T47D (cell line): ENCODE measurements at regions not wholly inside any gene's neighbourhood (a gene's known extent, or its start where the extent isn't known, plus 50 kb on each side); places are given as distances from the start of the nearest gene placed in this dataset.
A peak's percentile ranks its signal among the peaks of the same experiment; 100 is the strongest.
"Not testable (repeated sequence)": the region's sequence is repeated elsewhere in the genome, so short reads cannot be mapped to it uniquely, and the experiment has no call there.

Experiments used
- DNase-seq, 2 experiments: peaks; one replicate each; pipeline versions ENCODE4 v3.0.0 to v3.0.0-alpha.2; 2011 to 2012; ENCODE audit warnings: low read depth in 1 of 2, low spot score in 1 of 2
- JUND ChIP-seq: IDR thresholded peaks from 2 replicates; pipeline ENCODE4 v1.6.1; 2012; ENCODE audit warnings: low read depth
- in situ Hi-C: cut with HindIII; loops from 2 replicates; pipeline ENCODE4 v1.10.0; 2016; ENCODE audit warnings: low sequenced_read_pairs, low pct_unique_long_range_greater_than_20kb

- DNase-seq = no peak
- TF ChIP-seq JUND = no peak
- in situ Hi-C loops = no loop called here
Observed at GRCh38 chr1:189605226-189605625, 872.4 kb downstream of the BRINP3 start.

- in situ Hi-C loops = no loop called here
- no peak for DNase-seq
Observed at GRCh38 chr1:189606047-189606446, 871.6 kb downstream of the BRINP3 start.

GRCh38 chr1:189606795-189607476 lies 870.7 kb downstream of the BRINP3 start:
- in situ Hi-C loops = no loop called here
- TF ChIP-seq JUND = no peak
- no peak for DNase-seq

More at GRCh38 chr1:189606047-189606446, 871.6 kb downstream of the BRINP3 start:
- no peak for TF ChIP-seq JUND

GRCh38 chr1:189607477-189608096 lies 870.1 kb downstream of the BRINP3 start:
- DNase-seq = no peak

GRCh38 chr1:189609167-189609566 lies 868.5 kb downstream of the BRINP3 start:
- TF ChIP-seq JUND = no peak
- in situ Hi-C loops = no loop called here
- DNase-seq = no peak

More at GRCh38 chr1:189607477-189608096, 870.1 kb downstream of the BRINP3 start:
- TF ChIP-seq JUND = no peak
- in situ Hi-C loops = no loop called here

GRCh38 chr1:189616893-189617292 lies 860.8 kb downstream of the BRINP3 start:
- no peak for TF ChIP-seq JUND
- in situ Hi-C loops = no loop called here
- no peak for DNase-seq

GRCh38 chr1:189619682-189620332 lies 857.9 kb downstream of the BRINP3 start:
- TF ChIP-seq JUND = no peak
- DNase-seq = peak in 1 of 2 experiments; percentile 51
- in situ Hi-C loops = no loop called here

GRCh38 chr1:189620471-189620870 lies 857.2 kb downstream of the BRINP3 start:
- in situ Hi-C loops = no loop called here
- no peak for DNase-seq
- no peak for TF ChIP-seq JUND

- in situ Hi-C loops = no loop called here
- no peak for TF ChIP-seq JUND
- no peak for DNase-seq
Observed at GRCh38 chr1:189623336-189623735, 854.3 kb downstream of the BRINP3 start.

GRCh38 chr1:189627427-189627826 lies 850.2 kb downstream of the BRINP3 start:
- no peak for DNase-seq
- TF ChIP-seq JUND = no peak
- in situ Hi-C loops = no loop called here

GRCh38 chr1:189628857-189629256 lies 848.8 kb downstream of the BRINP3 start:
- TF ChIP-seq JUND = no peak
- DNase-seq = no peak
- in situ Hi-C loops = no loop called here

- TF ChIP-seq JUND = no peak
- DNase-seq = no peak
- in situ Hi-C loops = no loop called here
Observed at GRCh38 chr1:189633658-189634057, 844.0 kb downstream of the BRINP3 start.

GRCh38 chr1:189637041-189637440 lies 840.6 kb downstream of the BRINP3 start:
- DNase-seq = no peak
- no peak for TF ChIP-seq JUND
- in situ Hi-C loops = no loop called here

- DNase-seq, in situ Hi-C loops: not testable (repeated sequence)
Observed at GRCh38 chr1:189644156-189644555, 833.5 kb downstream of the BRINP3 start.
